ENCODE measurements at regions not wholly inside any gene's neighbourhood (a gene's known extent, or its start where the extent isn't known, plus 50 kb on each side); places are given as distances from the start of the nearest gene placed in this dataset.

DNA sequence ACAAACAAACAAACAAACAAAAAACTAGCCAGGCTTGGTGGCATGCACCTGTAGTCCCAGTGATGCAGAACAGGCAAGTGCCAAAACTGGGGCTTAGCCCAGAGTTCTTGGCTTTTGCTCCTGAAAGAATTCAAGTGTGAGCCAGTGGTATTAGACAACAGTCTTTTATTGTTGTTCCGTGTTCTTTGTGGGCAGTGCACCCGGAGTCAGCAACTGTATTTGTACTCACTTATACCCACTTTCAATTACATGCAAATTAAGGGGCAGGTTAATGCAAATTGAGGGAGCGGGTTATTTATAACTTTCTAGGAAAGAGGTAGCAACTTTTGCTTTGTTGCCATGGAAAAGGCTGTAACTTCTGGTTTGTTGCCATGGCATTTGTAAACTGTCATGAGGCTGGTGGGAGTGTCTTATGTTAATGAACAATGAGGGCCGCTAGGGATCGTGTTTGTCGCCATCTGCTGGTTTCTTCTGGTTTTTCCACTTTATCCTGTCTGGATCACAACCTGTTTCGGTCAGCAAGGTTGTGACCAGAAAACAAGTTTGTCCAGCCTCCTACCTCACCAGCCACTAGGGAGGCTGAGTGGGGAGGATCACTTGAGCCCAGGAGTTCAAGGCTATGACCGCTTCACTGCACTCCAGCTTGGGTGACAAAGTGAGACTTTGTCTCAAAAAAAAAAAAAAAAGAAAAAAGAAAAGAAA, 88.8 kb upstream of the ESX1 start:
- TF ChIP-seq, protein P1, sequence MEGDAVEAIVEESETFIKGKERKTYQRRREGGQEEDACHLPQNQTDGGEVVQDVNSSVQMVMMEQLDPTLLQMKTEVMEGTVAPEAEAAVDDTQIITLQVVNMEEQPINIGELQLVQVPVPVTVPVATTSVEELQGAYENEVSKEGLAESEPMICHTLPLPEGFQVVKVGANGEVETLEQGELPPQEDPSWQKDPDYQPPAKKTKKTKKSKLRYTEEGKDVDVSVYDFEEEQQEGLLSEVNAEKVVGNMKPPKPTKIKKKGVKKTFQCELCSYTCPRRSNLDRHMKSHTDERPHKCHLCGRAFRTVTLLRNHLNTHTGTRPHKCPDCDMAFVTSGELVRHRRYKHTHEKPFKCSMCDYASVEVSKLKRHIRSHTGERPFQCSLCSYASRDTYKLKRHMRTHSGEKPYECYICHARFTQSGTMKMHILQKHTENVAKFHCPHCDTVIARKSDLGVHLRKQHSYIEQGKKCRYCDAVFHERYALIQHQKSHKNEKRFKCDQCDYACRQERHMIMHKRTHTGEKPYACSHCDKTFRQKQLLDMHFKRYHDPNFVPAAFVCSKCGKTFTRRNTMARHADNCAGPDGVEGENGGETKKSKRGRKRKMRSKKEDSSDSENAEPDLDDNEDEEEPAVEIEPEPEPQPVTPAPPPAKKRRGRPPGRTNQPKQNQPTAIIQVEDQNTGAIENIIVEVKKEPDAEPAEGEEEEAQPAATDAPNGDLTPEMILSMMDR (IDR thresholded peaks at IDR 0.05; ENCODE audit: poor library complexity) = peak; percentile 51
- TF ChIP-seq EZH2 (IDR thresholded peaks at IDR 0.05; ENCODE audit: borderline replicate concordance) = no peak

Measured in hepatocyte (in vitro differentiated cells).